HCT116 (cell line): ENCODE measurements at regions not wholly inside any gene's neighbourhood (a gene's known extent, or its start where the extent isn't known, plus 50 kb on each side); places are given as distances from the start of the nearest gene placed in this dataset.

ENCODE experiments used
- POLR2A ChIP-seq: IDR thresholded peaks from 2 replicates; pipeline ENCODE4 v1.7.0; 2011; ENCODE audit warnings: borderline replicate concordance; ENCODE audit not compliant: insufficient read depth, insufficient read length; ENCODE audit errors: extremely low read depth
- RAD21 ChIP-seq: IDR thresholded peaks from 2 replicates; pipeline ENCODE4 v1.6.1; 2012; ENCODE audit warnings: low read depth, mild to moderate bottlenecking
- SIN3A ChIP-seq: IDR thresholded peaks from 2 replicates; pipeline ENCODE4 v1.6.1; 2012; ENCODE audit warnings: low read depth
- SP1 ChIP-seq: IDR thresholded peaks from 2 replicates; pipeline ENCODE4 v1.6.1; 2012; ENCODE audit warnings: low read depth
- YY1 ChIP-seq: IDR thresholded peaks from 2 replicates; pipeline ENCODE4 v1.6.1; 2011; ENCODE audit warnings: low read length, low read depth, moderate library complexity, mild to moderate bottlenecking; ENCODE audit not compliant: insufficient replicate concordance; ENCODE audit errors: extremely low read depth
- ZNF274 ChIP-seq: fragments of 200-500 bp; sonication (Bioruptor generic); IDR thresholded peaks from 2 replicates; pipeline ENCODE4 v1.6.1; 2014; ENCODE audit warnings: mild to moderate bottlenecking, low read depth, low read length, inconsistent platforms
- TF ChIP-seq, protein P1 (sequence below), 3 experiments: fragments of 200-600 bp in 1 of 3; sonication (generic) in 1 of 3; IDR thresholded peaks in 2 of 3; conservative IDR thresholded peaks in 1 of 3; 2 replicates each; pipeline ENCODE4 v1.5.1; 2012 to 2017; ENCODE audit warnings: low read depth in 2 of 3, low read length in 2 of 3, antibody characterized with exemption in 1 of 3, borderline replicate concordance in 1 of 3, control low read depth in 1 of 3, mild to moderate bottlenecking in 1 of 3, mixed read lengths in 1 of 3, mixed run types in 1 of 3, moderate library complexity in 1 of 3; ENCODE audit not compliant: insufficient read depth in 1 of 3
- TF ChIP-seq, protein P2 (sequence below): IDR thresholded peaks from 2 replicates; pipeline ENCODE4 v1.6.1; 2012

DNA sequence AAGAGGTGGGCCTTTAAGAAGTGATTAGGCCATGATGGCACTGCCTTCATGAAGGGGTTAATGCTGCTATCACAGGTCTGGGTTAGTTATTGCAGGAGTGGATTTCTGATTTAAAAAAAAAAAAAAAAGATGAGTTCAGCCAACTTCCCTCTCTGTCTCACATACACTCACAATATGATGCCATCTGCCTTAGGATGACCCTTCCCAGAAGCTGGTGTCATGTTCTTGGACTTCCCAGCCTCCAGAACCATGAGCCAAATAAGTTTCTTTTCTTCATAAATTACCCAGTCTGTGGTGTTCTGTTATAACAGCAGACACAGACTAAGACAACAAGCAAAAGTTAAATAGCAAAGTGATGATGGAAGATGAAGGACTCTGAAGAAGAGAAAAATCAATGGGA is 179.7 kb upstream of the ETAA1 start:
- no peak for TF ChIP-seq RAD21
- TF ChIP-seq, protein P1, sequence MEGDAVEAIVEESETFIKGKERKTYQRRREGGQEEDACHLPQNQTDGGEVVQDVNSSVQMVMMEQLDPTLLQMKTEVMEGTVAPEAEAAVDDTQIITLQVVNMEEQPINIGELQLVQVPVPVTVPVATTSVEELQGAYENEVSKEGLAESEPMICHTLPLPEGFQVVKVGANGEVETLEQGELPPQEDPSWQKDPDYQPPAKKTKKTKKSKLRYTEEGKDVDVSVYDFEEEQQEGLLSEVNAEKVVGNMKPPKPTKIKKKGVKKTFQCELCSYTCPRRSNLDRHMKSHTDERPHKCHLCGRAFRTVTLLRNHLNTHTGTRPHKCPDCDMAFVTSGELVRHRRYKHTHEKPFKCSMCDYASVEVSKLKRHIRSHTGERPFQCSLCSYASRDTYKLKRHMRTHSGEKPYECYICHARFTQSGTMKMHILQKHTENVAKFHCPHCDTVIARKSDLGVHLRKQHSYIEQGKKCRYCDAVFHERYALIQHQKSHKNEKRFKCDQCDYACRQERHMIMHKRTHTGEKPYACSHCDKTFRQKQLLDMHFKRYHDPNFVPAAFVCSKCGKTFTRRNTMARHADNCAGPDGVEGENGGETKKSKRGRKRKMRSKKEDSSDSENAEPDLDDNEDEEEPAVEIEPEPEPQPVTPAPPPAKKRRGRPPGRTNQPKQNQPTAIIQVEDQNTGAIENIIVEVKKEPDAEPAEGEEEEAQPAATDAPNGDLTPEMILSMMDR (IDR thresholded peaks at IDR 0.05 in 2 of 3, conservative IDR thresholded peaks at IDR 0.05 in 1 of 3; ENCODE audit: borderline replicate concordance in 1 of 3, insufficient read depth in 1 of 3, low read depth in 2 of 3, low read length in 2 of 3) = no peak
- TF ChIP-seq POLR2A = no peak
- TF ChIP-seq SP1 = no peak
- no peak for TF ChIP-seq SIN3A
- TF ChIP-seq YY1 = no peak
- no peak for TF ChIP-seq ZNF274
- TF ChIP-seq, protein P2, sequence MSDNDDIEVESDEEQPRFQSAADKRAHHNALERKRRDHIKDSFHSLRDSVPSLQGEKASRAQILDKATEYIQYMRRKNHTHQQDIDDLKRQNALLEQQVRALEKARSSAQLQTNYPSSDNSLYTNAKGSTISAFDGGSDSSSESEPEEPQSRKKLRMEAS = no peak
